Stimulated activated CD4-positive, alpha-beta T cell treated with anti-CD3 and anti-CD28 coated beads, Interleukin-15, amount 100 ng/mL, for 24 hours (primary cell): ENCODE measurements at regions not wholly inside any gene's neighbourhood (a gene's known extent, or its start where the extent isn't known, plus 50 kb on each side); places are given as distances from the start of the nearest gene placed in this dataset.
"Not testable (repeated sequence)": the region's sequence is repeated elsewhere in the genome, so short reads cannot be mapped to it uniquely, and the experiment has no call there.

Experiments
- DNase-seq: peaks from one replicate; pipeline ENCODE4 v3.0.0-alpha.2; 2020

- not testable (repeated sequence) for DNase-seq
These were observed 64.0 kb upstream of the PLEKHM1 start for GRCh38 chr17:45554479-45554878.

GRCh38 chr17:45558821-45559220, 68.3 kb upstream of the PLEKHM1 start:
- not testable (repeated sequence) for DNase-seq

DNA sequence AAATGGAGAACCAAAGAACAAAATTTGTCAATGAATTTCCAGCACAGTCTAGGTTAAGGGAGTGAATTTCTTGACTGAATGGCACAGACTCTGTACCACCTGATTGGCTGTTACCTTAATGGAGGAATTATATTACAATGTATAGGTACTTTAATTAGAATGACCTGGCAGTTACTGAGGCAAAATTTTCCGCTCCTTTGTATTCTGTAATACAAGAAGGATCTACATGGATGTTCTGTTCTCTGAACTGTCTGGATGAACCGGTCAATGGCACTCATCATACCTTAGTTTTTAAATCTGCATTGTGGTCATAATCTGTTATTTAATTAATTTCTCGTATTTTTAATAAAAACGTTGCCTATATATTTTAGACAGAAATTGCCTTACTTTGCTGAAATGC, 72.3 kb upstream of the PLEKHM1 start:
- not testable (repeated sequence) for DNase-seq

DNA sequence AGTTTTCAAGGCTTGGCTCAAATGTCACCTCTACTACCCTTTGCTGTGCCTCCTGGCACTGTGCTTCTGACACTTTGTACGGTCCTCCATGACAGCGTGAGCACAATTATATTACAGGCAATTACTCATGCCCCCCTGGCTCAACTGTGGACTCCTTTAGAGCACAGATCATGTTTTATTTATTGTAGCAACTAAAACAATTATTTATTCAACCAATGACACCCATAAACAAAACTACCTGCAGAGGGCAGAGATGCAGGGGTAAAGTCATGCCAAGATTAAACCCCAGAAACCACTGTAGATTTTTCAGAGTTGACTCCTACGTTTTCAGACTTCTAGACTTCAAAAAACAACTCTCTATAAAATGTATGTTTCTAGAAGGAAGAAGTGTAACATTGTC, 72.8 kb upstream of the PLEKHM1 start:
- DNase-seq: not testable (repeated sequence)

DNA sequence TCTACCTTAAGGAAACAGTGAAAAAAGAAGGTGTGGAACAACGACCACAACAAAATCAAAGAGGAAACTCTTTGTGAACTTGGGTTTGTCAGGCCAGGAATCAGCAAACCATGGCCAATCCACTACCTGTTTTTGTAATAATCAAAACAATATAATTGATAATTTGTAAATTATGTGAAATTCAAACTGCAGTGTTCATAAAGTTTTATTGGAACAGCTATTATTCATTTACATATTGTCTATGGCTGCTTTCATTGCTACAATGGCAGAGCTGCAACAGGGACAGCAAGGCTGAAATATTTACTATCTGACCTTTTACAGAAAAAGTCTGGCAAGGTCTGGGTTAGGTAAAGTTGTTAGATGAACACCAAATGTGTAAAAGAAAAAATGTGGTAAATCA, 77.8 kb upstream of the PLEKHM1 start:
- not testable (repeated sequence) for DNase-seq

DNA sequence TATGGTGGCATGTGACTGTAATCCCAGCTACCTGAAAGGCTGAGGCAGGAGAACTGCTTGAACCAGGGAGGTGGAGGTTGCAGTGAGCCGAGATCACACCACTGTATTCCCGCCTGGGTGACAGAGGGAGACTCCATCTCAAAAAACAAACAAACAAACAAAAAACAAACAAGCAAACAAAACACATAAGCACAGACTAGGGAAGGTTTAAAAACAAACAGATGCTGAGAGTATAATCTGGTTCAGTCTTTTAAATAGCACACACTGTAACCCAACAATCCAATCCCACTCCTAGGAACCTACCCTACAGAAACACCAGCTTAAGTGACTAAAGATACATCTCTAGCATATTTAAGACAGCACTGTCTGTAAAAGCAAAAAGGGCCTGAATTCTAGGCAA, 82.8 kb upstream of the PLEKHM1 start:
- DNase-seq: not testable (repeated sequence)

DNA sequence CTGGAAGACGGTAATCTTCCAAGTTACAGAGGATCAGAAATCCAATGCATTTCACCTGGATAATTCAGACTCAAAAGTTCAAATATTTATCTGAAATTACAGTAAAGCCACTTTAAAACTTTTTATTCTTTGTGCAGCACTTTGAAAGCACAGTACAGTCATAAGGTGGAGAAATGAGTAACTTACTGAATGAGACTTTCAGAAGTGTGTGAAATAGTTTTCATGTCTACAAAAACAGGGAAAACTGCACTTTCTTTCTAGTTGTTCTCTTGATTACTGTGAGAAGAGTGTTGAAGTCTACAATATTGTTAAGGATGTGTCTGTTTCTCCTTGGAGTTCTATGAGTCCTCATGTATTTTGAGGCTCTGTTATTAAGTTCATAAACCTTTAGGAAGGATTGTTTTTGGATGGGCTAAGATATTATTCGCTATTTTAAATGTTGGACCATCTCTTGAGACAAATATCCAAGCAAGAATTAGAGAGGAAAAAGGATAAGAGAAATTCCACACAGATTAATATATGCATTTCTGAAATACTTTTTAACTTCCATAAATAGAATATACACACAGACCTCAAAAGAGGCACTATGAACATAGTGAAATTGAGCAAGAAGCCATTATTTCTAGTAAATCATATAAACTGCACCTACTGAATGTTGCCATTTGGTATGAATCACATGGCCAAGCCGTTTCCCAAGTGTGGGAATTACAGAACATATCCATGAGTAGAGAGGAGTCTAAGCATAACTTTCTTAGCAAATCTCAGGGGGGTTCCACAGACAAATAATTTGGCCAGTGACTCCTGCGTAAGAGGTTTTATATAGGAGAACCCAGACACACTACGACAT, 83.6 kb upstream of the PLEKHM1 start:
- DNase-seq: no peak

DNA sequence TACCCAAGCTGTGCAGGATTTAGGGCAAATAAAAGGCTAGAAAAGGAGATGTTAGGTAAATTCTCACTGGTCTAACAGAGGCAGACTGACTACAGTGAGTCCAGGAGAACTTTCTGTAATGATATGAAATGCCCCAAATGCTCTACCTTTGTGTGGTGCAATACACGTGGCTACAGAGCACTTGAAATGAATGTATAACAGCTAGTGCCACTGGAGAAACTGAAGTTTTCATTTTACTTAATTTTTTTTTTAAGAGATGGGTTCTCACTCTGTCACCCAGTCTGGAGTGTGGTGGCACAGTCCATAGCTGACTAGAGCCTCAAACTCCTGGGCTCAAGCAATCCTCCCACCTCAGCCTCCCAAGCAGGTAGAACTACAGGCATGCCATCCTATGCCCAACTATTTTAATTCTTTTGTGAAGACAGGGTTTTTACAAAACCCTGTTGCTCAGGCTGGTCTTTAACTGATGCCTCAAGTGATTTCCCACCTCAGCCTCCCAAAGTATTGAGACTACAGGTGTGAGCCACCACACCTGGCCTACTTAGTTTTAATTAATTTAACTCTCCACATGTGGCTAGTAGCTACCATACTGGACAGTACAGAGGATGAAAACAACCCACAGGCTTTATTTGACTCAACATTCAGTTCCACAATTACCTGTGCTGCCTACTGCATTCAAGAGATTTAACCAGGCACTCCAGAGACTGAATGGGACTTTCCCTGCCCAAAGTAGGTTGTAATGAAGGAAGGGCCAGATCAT, 84.8 kb upstream of the PLEKHM1 start:
- DNase-seq: no peak

- DNase-seq: not testable (repeated sequence)
These were observed 86.2 kb upstream of the PLEKHM1 start for GRCh38 chr17:45576527-45577307.

DNA sequence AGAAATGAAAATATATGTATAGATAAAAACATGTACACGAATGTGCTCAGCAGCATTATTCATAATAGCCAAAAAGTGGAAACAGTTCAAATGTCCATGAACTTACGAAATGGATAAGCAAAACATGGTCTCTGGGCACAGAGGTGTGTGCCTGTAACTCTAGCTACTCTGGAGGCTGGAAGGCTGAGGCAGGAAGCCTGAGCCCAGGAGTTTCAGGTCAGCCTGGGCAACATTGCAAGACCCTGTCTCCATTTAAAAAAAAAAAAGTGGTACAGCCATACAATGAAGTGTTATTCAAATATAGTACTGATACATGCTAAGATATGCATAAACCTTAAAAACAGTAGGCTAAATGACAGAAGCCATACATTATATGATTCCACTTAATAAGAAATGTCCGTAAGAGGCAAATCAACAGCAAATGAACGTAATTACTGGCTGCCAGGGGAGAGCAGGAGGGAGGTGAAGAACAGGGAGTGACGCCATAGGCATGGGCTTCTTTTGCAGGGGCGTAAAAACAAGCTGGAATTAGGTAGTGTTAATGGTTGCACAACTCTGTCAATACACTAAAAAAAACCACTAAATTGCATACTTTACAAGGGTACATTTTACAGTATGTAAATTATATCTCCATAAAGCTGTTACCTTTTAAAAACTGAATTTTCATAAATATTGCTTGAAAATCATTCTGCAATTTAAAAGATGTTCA, 87.2 kb upstream of the PLEKHM1 start:
- DNase-seq: no peak

DNA sequence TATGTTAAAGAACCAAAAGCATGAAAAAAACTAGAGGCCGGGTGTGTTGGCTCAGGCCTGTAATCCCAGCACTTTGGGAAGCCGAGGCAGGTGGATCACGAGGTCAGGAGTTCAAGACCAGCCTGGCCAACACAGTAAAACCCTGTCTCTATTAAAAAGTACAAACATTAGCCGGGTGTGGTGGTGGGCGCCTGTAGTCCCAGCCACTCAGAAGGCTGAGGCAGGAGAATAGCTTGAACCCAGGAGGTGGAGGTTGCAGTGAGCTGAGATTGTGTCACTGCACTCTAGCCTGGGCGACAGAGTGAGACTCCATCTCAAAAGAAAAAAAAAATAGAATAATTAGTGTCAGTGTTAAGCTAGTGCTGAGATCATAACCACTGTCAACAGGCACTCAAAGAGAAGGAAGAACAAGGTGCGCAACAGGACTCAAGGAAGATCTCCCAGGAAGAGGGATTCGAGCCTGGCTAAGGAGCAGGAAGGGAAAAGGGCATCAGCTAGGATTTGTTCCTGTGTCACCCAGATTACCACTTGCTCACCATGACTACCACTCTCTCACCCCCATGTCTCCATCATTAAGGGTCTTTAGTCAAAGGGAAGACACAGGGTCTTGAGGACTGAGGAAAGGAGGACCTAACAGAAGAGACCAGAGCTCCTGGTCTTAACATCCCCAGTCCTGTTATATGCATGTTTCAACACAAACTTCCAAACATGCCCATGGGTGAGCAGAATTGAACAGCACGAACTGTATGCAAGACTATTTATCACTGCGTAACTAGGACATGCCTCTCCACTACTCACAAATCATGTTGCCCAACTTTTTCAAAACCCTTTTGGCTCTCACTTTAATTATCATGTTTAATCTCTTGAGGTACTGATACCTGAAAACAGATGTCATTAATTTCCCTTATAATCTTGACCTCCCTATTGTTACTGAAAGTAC, 88.3 kb upstream of the PLEKHM1 start:
- DNase-seq: no peak

DNA sequence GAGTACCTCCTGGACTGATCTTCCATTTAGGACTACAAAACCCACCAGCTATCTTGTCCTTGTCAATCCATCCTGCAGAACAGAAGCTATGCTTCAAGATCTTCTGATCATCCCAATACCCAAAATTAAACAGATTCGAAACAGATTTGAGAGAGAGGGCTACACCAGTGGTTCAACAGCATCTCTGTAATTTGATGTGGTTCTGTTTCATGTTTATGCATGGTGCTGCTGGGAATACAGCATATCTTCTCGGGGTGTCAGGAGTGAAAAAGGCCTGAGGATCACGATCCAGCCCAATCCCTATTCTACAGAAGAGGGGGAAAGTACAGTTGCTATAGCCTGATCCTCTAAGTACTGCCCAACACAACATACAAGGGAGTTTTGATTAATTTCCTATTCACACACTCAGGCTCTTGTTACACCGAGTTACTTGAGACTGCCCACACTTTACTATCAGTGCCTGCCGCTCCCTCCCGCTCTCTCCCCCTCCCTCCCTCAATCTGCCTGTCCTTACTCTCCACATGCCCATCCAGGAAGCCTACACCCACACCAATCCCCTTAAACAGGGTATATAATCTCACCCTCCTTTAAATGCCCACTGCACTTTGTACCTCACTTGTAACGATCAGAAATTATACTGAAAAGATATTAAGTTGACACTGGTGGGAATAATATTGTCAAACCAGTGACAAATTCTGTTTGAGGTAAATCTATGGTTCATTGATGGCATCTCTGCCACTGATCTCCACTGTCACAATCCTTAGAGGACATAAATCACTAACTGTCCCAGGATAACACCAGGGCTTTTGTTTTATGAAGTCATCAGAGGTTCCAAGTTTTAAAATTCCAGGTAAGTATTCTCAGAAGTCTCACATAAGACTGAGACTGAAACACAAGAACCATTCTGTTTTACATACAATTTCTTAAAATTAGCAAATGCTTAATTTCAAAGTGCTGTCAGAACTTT, 89.3 kb upstream of the PLEKHM1 start:
- DNase-seq: no peak

GRCh38 chr17:45580924-45581323, 90.4 kb upstream of the PLEKHM1 start:
- no peak for DNase-seq

GRCh38 chr17:45581860-45582259, 91.3 kb upstream of the PLEKHM1 start:
- no peak for DNase-seq

DNA sequence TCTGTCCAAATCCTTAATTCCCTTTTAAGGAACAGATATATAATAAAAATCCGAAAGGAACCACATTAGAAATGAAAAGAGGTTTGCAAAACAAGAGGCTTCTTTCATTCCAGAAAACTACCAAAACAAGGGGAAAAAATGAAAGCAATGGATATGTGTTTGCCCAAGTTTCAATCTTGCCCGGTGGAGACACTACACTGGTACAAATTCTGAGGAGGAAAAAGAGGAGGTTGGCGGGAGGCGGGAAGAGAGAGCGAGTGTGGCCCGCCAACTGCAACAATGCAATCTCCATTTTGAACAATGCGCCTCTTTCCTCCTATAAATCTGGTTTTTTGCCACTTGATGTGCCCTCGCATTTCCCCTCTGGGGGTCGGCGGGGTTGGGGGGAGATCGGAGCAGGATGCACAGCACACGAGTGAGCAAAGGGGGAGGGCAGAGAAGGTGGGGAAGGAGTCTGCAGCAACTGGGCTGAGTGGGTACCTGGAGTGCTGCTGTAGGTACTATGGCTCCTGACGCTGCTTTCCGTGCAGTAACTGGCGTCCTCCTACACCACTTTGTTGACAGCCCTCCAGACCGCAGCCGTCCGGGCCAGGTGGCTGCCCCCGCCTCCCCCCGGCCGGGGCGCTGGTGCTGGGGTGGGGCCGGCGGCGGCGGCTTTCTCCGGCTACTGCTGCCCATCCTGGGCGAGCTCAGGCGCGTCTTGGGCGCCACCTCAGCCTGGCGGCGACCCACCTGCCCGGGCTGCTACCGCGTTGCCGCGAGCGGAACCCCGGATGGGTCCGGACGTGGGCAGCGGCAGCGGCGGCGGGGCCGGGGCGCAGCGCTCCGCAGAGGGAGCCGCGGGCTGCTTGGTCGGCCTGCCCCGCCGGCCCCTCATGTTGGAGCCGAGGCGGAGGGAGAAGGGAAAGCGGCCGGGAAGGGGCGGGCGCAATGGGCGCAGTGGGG, 93.8 kb upstream of the PLEKHM1 start:
- DNase-seq: peak; percentile 78

DNA sequence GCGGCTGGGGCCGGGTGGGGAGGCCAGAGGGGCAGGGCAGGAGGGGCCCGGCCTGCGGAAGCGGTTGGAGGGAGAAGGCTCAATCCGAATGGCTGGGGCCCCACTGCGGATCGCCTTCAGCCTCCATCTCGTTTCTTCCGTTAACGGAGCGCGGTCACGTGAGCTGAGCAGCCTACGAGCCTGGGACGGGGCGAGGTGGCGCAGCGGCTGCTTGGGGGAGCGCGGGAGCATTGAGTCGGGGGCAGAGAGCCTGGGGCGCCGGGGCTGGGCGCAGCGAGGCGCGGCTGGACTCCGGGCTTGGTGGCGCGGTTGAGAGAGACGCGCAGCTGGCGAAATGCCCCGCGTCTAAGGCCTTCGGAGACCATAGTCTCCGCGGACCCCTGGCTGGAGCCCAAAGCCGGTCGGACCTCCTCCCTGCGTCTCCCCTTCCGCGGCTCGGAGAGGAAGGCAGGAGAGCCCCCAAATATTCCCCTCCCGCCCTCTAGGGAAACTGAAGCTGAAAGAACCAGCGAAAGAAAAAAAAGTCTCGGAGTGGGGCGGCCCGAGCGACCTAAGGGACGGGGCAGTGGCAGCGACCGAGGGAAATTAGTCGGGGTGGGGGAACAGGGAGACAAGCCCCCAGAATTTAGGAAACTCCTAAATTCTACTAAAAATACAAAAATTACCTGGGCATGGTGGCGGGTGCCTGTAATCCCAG, 94.7 kb upstream of the PLEKHM1 start:
- DNase-seq: peak; percentile 94

DNA sequence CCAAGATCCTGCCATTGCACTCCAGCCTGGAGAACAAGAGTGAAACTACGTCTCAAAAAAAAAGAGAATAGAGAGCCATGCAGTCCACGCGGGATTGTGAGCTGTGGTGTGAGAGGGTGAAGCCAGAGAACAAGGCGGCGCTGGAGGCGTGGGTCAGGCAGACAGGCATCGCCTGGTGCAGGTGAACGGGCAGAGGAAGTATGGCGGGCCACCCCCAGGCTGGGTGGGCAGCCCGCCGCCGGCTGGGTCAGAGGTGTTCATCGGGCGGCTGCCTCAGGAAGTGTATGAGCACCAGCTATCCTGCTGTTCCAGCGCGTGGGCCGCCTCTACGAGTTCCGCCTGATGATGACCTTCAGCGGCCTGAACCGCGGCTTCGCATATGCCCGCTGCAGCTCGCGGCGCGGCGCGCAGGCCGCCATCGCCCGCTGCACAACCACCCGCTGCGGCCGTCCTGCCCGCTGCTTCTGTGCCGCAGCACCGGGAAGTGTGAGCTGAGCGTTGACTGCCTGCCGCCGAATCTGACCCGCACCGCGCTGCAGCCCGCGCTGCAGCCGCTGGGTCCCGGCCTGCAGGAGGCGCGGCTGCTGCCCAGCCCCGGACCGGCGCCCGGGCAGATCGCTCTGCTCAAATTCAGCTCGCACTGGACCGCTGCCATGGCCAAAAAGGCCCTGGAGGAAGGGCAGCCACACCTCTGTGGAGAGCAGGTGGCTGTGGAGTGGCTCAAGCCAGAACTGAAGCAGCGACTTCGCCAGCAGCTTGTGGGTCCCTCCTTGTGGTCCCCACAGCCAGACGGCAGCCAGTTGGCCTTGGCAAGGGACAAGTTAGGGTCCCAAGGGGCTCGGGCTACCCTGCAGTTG, 95.5 kb upstream of the PLEKHM1 start:
- DNase-seq: peak; percentile 48

GRCh38 chr17:45586651-45586934, 96.1 kb upstream of the PLEKHM1 start:
- not testable (repeated sequence) for DNase-seq
